ENCODE measurements at regions not wholly inside any gene's neighbourhood (a gene's known extent, or its start where the extent isn't known, plus 50 kb on each side); places are given as distances from the start of the nearest gene placed in this dataset. TPM values are rescaled to one million over a fixed set of nuclear protein-coding genes. Genes with fewer than 3 reads are reported as not detected.

DNA sequence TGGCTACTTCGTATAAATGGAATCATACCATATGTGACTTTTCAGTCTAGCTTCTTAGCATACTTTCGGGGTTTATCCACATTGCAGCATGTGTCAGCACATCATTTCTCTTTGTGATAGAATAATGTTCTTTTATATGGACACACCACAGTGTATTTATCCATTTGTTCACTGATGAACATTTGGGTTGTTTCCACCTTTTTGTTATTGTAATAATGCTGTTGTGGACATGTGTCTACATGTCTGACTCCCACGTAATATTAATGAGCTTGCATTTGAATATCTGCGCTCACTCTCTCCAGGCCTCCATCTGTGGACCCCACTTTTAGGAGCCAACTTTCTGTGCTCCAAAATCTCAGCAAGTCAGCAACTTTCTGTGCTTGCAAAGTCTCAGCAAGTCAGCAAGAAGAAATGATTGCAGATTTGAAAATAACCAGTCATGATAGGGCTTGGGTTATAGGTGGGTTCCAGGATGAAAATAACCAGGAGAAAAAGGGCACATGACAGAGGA is 53.9 kb upstream of the GALNT18 start:
- 92 to 93% methylated on average over 4 of the region's 4 CpGs for WGBS, 2 donors
- no peaks in the 10 kb centered on the region for H3K27me3 ChIP-seq
- intact Hi-C loops (cut with DNase I): no loop called here
- TF ChIP-seq POLR2A (IDR thresholded peaks at IDR 0.05): no peak
- TF ChIP-seq, protein P1, sequence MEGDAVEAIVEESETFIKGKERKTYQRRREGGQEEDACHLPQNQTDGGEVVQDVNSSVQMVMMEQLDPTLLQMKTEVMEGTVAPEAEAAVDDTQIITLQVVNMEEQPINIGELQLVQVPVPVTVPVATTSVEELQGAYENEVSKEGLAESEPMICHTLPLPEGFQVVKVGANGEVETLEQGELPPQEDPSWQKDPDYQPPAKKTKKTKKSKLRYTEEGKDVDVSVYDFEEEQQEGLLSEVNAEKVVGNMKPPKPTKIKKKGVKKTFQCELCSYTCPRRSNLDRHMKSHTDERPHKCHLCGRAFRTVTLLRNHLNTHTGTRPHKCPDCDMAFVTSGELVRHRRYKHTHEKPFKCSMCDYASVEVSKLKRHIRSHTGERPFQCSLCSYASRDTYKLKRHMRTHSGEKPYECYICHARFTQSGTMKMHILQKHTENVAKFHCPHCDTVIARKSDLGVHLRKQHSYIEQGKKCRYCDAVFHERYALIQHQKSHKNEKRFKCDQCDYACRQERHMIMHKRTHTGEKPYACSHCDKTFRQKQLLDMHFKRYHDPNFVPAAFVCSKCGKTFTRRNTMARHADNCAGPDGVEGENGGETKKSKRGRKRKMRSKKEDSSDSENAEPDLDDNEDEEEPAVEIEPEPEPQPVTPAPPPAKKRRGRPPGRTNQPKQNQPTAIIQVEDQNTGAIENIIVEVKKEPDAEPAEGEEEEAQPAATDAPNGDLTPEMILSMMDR (IDR thresholded peaks at IDR 0.05): no peak
- H3K9me3 ChIP-seq: no peaks in the 10 kb centered on the region
- H3K4me3 ChIP-seq (replicated peaks in 1 of 3): no peak overlapping the region
- DNase-seq: no peak
- H3K36me3 ChIP-seq: no peaks in the 10 kb centered on the region
- peaks cover 0 to 9% of the 10 kb centered on the region in 2 donors for H3K4me1 ChIP-seq
- no peak overlapping the region for H3K27ac ChIP-seq

DNA sequence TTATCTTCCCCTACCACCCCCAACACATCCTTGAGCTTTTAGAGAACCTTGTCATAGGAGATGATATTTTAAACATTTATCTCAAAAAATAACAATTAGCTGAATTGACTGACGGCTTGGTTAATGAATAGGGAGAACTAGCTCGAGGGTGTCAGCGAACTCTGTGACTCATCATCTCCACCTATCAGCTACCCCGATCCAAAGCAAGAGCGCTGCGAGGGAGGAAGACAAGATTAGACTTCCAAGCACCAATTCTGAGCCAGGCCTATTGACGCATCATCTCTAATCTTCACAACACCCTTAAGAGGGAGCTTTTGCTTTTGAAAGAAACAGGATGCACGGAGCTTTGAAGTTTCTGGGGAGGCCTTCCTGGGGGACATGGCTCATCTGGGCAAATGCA is 51.0 kb upstream of the GALNT18 start:
- no peak for TF ChIP-seq POLR2A (IDR thresholded peaks at IDR 0.05)
- TF ChIP-seq, protein P1 (IDR thresholded peaks at IDR 0.05): no peak
- intact Hi-C loops (cut with DNase I): no loop called here
- Histone ChIP-seq H3K4me1 (peaks cover 0 to 13% of the 10 kb centered on the region in 2 donors), H3K9me3 (no peaks in the 10 kb centered on the region), H3K27me3 (no peaks in the 10 kb centered on the region), H3K36me3 (no peaks in the 10 kb centered on the region), H3K4me3 (replicated peaks in 1 of 3) (no peak overlapping the region), H3K27ac (no peak overlapping the region)
- 89% methylated on average over 8 of the region's 8 CpGs for WGBS, 2 donors
- DNase-seq: no peak

DNA sequence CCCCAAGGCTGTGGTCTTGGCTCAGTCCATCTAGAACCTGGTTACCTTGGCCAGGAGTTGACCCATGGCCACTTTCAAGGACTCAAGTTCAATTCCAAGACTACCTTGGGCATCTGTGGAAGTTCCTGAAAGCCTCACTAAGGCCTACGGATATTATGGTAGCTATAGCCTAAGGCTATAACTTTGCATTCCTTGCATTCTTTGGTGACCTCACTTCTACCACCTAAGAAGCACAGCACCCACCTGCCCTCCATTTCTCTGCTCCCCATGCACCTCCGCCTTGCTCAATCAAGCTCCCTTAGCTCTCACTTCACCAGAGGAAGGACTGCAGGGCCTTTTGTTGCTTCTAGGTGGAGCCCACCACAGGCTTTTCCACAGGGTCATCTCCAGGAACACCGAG is 50.3 kb upstream of the GALNT18 start:
- intact Hi-C loops (cut with DNase I): no loop called here
- no peak for DNase-seq
- no peak overlapping the region for H3K27ac ChIP-seq
- H3K4me3 ChIP-seq (replicated peaks in 1 of 3): no peak overlapping the region
- no peaks in the 10 kb centered on the region for H3K27me3 ChIP-seq
- peaks cover 0 to 13% of the 10 kb centered on the region in 2 donors for H3K4me1 ChIP-seq
- H3K36me3 ChIP-seq: no peaks in the 10 kb centered on the region
- WGBS, 2 donors: 90 to 98% methylated on average over 3 of the region's 3 CpGs
- no peaks in the 10 kb centered on the region for H3K9me3 ChIP-seq
- TF ChIP-seq POLR2A (IDR thresholded peaks at IDR 0.05): no peak
- TF ChIP-seq, protein P1 (IDR thresholded peaks at IDR 0.05): no peak

Small RNAs in the stretch of these regions (microRNA-seq; reads per million reads assigned to microRNA genes)
- not detected for gene MIR8070

Small RNAs in the stretch of these regions (small RNA-seq; reads per million reads assigned to genes)
- not detected for gene MIR8070

Data from thyroid gland (tissue), 4 donors.